ENCODE measurements at regions not wholly inside any gene's neighbourhood (a gene's known extent, or its start where the extent isn't known, plus 50 kb on each side); places are given as distances from the start of the nearest gene placed in this dataset.

DNA sequence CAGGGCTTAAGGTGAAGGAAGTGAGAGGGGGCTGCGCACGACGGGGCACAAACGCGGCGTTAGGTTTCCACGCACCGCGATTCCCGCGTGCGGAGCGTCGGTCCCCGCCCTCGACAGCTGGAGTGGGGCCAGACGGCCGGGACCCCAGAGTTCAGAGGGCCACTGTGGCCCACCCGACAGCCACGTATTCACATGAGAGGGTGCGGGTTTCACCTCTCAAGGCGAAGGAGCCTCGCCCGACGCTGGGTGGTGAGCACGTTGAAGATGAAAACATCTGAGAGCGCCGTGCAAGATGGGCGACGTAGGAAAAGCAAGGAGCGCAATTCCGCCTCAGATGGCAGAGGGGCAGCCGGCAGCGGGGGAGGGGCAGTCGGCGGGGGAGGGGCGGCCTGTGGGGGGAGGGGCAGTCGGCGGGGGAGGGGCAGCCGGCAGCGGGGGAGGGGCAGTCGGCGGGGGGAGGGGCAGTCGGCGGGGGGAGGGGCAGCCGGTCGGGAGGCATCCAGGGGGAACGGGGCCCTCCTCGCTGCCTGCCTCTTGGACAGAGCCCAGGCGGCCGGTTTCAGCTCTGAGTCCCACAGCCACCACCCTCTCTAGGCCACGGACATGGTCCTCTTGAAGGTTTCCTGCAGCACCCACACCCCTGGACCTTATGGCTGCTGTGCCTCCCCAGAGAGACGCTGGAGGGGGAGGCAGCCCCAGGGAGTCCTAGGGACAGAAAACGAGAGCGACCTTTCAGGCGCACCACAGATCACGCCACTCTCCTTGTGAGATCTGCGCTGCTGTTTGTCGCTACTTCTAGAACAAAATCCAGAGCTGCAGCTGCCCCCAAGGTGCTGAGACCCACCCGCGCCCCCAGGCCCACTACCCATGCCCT is 113.7 kb downstream of the DLL1 start:
- DNase-seq, result no peak

- DNase-seq, result no peak
Observed at GRCh38 chr6:170176136-170176897, 114.6 kb downstream of the DLL1 start.

- DNase-seq, result no peak
Observed at GRCh38 chr6:170175644-170176135, 115.2 kb downstream of the DLL1 start.

DNA sequence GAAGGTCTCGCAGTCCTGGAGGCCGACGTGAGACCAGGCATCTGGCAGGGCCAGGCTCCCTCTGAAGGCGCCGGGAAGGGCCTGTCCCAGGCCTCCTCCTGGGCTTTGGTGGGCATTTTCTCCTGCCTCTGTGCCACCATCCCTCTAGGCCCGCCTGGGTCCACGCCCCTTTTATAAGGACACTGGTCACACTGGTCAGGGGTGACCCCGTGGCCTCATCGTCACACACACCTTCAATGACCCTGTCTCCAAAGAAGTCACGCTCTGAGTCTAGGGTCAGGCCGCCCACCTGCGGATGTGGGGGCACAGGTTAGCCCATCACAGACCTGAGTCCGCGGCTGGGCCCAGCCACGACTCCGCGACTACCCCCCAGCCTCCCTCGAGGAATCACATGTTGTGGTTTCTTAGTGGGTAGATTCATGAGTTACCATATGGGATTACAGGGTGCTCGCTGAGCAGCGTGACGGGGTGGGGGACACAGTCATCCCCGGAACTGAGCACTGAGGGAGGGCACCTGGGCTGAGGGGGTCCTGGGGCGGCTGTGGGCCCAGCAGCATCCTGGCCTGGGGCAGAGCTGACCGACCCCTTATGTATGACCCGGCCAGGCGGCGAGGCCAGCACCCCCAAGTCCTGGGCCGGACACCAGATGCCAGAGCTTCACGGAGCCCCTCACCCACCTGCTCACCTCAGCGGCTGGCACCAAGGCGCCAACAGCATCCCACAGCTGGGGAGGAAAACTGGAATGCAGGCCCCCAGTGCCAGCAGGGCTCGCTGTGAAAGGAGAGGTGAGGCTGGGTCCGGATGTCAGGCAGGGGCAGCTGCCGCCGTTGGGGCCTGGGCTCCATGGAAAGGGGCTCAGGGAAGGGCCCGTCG is 115.9 kb downstream of the DLL1 start:
- no peak for DNase-seq

DNA sequence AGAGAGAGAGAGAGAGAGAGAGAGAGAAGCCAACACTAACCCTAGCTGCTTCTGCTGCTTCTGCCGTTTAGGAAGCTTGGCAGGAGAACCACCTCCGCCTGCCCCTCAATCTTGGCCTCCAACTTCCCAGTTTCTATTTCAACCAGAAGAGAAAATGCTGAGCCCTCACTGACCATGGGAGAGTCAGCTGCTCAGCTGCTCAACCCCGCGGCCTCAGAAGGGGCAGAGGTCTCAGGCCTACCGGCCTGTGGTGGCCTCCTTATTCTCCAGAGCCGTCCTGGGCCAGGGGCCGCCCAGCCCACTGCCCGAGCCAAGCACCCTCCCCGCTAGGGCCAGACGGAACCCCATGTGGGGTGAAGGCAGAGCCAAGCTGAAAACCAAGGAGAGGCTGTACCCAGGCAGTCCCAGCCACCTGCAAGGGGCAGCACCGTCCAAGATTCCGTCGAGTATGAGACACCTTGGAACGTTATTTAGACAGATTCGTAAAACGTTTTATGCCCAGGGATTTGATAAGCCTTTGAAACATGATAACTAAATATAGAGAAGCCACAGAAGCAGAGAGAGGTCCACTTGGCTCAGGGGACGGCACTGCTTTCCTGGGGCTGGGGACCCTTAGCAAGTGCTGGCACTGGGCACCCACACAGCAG is 116.6 kb downstream of the DLL1 start:
- no peak for DNase-seq

GRCh38 chr6:170173335-170173881 is 117.5 kb downstream of the DLL1 start:
- no peak for DNase-seq

DNA sequence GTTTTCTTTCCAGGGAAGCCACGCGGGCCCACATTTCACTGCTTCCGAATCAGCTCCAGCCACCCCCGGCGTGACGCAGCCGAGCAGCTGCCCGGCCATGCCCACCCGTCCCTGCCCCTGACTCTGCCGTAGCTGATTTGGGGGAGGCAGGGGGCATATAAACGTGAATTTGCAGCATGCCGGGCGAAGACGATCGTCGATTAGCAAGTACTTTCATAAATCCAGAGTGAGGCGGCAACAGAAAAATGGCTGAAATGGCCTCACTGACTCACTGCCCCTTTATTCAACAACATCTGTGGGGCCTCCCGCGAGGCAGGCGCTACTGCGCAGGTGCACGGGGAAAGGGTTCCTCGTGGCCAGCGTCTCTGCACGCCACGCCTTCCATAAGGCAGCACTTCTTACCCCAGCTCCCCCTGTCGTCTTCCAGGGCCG is 118.0 kb downstream of the DLL1 start:
- DNase-seq, result no peak

GRCh38 chr6:170172392-170172791 is 118.5 kb downstream of the DLL1 start:
- no peak for DNase-seq

DNA sequence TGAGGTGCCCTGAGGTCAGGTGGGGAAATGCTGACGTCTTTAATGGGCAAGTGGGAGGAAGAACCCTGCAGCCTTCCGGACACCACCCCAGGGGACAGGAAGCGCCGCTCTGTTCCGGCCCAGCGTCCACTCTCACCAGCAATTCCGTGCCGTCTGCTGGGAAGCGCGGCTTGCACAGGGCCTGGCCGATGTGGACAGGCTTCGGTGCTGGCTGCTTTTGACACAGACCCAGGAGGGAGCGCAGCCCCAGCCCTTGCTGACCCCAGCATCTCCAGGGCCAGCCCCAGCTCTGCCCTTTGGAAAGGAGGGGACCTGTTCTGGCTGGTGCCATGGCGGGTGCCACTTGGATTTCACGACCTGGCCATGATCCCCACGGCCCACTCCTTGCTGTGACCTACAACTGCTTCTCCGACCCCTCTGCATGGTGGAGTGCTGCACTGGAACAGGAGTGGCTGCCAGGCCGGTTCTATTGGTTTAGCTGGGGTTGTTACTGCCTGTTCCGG is 123.2 kb downstream of the DLL1 start:
- no peak for DNase-seq

GRCh38 chr6:170166511-170167122 is 124.3 kb downstream of the DLL1 start:
- DNase-seq, result no peak

DNA sequence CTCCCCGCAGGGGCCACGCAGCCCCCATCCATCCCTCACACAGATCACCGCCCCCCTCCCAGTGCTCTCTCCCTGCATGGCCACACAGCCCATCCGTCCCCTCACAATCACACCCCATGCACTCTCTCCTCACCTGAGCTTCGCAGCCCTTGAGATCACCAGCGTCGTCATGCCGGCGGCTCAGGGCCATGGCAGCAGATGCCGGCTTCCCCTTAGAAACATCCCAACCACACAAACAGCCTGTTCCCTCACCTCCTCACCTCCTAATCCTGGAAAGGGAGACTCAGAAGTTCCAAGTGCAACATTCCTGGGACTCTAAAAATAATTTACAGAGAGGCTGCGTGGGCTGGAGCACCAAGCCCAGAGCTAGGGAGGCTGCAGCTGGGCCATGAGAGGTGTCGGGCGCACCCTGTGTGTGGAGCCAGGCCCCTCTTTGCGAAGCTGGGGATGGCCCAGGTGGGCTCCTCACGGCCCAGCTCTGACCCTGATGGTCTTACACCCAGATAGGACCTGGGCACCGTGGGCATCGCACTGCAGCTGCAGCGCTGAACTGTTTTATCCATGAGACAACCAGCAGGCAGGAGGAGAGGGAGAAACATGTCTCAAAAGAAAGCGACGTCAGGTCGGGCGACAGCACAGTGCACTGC is 125.3 kb downstream of the DLL1 start:
- no peak for DNase-seq

DNA sequence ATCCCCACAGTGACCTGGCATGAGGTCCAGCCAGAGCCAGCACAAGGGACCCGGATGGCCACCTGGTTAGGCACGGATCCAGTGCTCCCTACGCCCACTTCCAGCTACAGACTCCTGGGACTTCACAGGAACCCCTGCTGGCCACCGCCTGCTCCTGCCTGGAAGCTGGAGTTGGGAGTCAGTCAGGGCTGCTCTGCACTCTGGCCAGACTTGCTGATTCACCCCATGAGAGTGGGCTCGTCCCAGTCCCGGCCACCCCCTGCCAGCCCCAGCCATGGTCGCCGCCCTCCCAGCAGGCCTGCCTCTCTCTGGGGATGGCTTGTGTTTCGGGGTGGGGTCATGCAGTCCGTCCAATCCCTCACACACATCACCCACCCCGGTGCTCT is 125.8 kb downstream of the DLL1 start:
- no peak for DNase-seq

DNA sequence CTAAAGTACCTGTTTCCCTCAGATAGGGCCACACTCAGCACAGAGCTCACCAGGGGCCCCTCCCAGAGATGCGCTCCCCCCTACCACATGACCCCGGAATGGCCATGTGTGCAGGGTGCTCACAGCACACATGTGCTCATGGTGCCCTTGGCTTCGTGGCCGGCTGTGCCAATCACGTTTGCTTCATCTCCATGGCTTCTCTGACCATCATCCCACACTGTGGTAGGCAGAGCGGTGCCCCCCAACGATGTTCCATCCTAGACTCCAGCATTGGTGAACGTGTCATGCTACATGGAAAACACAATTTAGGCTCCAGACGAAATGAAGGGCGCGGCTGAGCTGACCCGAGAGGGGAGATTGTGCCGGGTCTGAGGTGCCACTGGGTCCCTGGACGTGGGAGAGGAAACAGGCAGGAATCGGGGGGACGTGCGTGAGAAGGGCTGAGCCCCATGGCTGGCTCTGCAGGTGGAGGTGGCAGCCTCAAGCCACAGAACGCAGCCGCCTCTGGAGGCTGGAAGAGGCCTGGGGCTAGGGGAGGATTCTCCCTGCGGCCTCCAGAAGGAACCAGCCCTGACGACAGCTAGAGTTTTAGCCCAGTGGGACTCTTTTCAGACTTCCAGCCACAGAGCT is 126.5 kb downstream of the DLL1 start:
- no peak for DNase-seq

DNA sequence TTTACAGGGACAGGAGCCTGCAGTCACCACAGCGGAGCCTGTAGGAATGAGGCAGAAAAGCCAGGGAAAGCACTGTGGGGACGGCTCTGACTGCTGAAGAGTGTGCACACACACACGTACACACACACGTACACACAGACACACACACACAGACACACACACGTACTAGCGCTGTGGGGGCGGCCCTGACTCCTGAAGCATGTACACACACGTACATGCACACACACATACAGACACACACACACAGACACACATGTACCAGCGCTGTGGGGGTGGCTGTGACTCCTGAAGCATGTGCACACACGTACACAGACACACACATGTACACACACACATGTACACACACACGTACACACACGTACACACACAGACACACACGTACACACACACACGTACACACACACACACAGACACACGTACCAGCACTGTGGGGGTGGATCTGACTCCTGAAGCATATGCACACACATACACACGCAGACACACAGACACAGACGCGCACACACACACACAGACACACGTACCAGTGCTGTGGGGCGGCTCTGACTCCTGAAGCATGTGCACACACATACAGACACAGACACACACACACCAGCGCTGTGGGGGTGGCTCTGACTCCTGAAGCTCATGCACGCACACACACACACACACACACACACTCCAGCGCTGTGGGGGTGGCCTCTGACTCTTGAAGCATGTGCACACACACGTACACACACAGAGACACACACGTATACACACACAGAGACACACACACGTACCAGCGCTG is 127.3 kb downstream of the DLL1 start:
- DNase-seq, result no peak

DNA sequence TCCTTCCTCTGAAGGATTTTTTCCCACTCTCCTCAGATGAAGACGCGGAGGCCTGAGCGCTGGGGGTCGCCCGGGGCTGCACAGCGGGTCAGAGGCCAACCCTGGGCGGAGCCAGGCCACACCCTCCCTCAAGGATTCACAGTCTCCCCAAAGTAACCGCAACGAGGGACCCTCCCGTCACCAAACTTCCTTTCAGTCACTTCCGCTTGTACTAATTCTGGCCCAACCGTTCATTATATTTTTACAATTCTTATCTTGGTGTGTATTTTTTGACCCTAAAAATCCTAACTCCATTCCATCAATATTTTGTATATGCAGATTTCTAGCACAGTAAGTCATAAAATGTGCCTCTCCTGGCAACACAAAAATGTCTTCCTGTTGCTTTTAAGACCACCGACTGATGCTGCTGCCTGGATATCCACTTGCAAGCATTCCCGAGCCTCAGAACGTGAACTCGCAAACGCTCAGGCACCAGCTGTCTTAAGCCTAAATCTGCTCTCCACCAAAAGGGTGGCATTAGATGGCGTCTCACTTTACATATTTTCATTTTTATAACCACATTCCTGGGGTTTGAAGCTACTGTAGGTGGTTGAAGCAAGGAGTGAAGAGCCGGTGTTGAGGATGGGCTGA is 128.0 kb downstream of the DLL1 start:
- no peak for DNase-seq

GRCh38 chr6:170162011-170162774 is 128.7 kb downstream of the DLL1 start:
- DNase-seq, result no peak

GRCh38 chr6:170160628-170161611 is 130.0 kb downstream of the DLL1 start:
- no peak for DNase-seq

Data from T1000 (cell line).